CD4-positive, alpha-beta T cell treated with Interleukin-15 for 4 hours (primary cell): ENCODE measurements at regions not wholly inside any gene's neighbourhood (a gene's known extent, or its start where the extent isn't known, plus 50 kb on each side); places are given as distances from the start of the nearest gene placed in this dataset.
"Not testable (repeated sequence)": the region's sequence is repeated elsewhere in the genome, so short reads cannot be mapped to it uniquely, and the experiment has no call there.

Experiments
- DNase-seq: peaks from one replicate; pipeline ENCODE4 v3.0.0-alpha.2; 2020; ENCODE audit warnings: low spot score

- DNase-seq: not testable (repeated sequence)
Measured at GRCh38 chr20:17891131-17891530, 77.5 kb downstream of the SNX5 start.

DNA sequence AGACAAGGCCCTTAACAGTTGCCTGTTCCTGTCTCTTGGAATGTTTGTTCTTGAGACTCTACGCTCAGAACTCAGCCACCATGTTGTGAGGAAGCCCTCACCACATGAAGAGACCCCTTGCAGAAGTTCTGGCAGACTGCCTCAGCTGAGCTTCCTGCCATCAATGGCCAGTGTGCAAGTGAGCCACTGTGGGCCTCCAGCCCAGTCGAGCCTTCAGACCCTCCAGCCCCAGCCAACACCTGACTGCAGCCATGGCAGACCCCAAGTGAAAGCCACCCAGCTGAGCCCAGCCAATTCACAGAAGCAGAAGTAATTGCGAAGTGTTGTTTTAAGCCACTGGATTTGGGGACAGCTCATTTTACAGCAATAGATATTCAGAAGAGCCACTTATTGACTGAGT, 78.3 kb downstream of the SNX5 start:
- DNase-seq: no peak

- DNase-seq: no peak
Measured at GRCh38 chr20:17889226-17889625, 79.4 kb downstream of the SNX5 start.

DNA sequence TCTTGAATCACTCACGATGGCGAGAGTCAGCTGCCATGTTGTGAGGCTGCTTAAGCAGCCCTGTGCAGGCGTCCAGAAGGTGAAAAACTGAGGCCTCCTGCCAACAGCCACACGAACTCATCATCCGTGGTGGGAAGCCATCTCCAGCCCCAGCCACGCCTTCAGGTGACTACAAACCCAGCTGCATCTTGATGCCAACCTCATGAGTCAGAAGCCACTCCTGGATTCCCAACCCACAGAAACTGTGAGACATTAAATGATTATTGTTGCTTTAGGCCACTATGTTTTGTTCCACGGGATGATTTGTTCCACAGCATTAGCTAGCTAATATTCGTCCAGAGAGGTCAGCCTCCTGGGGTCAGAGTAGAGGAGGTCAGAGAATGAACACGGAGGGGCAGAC, 80.5 kb downstream of the SNX5 start:
- DNase-seq: no peak

GRCh38 chr20:17887331-17888030, 81.1 kb downstream of the SNX5 start:
- DNase-seq: no peak

GRCh38 chr20:17885544-17885943, 83.0 kb downstream of the SNX5 start:
- DNase-seq: no peak

- no peak for DNase-seq
Measured at GRCh38 chr20:17885076-17885475, 83.5 kb downstream of the SNX5 start.

DNA sequence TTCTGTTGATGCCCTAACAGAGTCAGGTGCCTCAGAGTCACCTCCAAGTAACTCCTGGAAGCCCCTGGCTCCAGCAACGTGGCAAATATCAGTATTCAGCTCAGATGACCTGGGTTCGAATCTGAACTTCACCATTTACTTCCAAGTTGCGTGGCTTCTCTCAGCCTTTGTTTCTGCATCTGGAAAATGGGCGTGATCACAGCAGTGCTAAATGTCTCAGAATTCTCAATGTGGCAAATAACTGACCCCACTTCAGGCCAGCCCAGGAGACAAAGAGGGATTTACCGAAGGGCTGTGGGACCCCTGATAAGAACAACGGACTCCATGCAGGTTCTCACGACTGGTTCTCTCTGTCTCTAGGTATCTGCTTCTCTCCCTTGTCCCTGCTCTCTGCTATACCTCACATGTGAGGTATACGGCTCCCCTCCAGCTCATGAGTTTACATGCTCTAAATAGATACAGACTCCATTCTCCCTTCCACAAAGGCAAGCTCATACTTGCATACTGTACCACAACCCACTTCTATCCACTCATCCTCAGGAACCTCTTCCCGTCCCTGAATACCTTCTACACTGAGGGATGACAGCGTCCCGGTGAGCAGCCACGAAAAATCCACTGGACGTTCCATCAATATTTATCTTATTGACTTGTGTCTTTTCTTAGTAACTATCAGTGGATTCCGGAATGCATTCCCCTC, 84.1 kb downstream of the SNX5 start:
- DNase-seq: no peak

GRCh38 chr20:17883592-17884306, 84.8 kb downstream of the SNX5 start:
- DNase-seq: no peak

- no peak for DNase-seq
Measured at GRCh38 chr20:17882834-17883591, 85.6 kb downstream of the SNX5 start.

DNA sequence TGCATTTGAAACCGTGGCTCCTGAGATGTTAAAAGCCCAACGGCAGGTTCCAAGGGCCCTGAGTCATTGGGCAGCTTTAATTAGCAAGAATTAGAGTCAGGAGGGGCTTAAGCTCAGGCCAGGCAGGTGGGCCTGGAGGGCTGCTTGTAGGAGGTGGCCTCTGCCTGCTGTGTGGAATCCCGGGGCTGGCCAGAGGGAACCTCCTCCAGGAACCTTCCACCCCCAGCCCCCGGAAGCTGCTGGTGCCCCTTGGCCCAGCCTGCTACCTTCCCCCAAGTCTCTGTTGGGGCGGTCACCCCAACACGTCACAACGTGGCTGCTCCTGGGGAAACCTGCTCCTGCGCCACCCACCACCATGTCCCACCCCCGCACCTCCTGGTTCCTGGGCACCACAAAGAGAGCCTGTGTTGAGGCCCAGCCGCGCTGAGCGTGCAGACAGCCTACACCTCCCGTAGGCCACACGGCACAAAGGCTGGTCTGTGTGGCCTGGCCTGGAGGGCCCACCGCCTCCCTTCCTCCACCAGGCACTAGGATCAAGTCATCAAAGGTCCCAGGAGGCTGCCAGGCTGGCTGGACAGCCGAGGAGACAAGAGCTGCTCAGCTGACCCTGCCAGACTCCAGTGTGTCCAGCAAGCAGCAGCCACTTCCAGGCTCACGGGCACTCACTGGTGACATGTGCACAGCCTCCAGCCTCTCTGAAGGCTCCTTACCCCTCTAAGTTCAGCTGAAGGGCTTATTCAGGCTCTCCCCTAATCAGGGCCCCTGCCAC, 86.3 kb downstream of the SNX5 start:
- no peak for DNase-seq

DNA sequence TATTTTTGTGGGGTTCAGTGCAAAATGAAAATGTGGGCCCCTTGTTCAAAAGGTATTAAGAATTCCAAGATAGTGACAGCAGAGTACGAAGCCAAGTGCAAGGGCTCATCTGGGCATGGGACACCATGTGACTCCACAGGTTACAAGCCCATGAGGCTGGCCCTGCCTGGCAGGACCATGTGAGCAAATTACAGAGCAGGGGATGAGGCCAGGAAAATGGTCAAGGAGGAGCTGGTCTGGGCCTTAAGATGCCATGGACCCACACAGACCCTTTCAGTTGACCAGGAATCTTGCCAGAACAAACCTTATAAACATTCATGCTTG, 86.9 kb downstream of the SNX5 start:
- DNase-seq: no peak

GRCh38 chr20:17878912-17879602, 89.5 kb downstream of the SNX5 start:
- no peak for DNase-seq

DNA sequence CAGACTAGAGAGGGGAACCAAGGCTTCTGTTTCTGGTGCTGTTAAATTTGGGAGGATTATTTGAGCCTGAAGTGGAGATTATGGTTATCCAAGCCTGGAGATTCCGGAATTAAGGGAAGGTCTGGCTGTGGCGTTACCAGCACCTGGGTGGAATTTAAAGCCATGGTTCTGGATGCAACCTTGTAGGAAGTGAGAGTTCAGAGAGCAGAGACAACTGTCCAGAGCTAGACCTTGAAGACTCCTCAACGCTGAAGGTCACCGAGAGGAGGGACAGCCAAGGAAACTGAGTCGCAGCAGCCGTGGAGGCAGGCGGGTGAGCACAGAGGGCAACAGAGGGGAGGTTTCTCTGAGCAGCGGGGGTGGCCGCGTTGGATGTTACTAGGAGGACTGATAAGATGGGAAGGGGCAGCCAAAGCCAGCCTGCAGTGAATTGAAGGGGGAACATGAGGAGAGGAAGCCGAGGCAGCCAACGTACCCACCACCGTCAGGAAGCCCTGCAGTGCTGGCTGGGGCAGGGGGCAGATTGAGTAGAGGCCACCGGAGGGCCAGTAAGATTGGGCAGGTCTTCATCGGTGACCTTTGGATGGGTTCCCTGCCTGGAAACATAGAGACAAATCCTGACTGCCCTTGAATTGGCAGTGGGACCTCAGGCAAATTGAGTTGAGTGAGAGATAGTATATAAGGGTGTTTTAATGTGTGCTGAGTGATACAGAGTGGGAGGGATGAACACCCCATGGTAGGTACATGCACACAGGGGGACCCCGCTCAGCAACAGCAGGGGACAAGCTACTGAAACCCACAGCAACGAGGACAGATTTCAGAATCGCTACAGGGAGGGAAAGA, 90.3 kb downstream of the SNX5 start:
- no peak for DNase-seq

GRCh38 chr20:17875981-17876385, 92.6 kb downstream of the SNX5 start:
- no peak for DNase-seq

- DNase-seq: no peak
Measured at GRCh38 chr20:17875106-17875980, 93.3 kb downstream of the SNX5 start.

DNA sequence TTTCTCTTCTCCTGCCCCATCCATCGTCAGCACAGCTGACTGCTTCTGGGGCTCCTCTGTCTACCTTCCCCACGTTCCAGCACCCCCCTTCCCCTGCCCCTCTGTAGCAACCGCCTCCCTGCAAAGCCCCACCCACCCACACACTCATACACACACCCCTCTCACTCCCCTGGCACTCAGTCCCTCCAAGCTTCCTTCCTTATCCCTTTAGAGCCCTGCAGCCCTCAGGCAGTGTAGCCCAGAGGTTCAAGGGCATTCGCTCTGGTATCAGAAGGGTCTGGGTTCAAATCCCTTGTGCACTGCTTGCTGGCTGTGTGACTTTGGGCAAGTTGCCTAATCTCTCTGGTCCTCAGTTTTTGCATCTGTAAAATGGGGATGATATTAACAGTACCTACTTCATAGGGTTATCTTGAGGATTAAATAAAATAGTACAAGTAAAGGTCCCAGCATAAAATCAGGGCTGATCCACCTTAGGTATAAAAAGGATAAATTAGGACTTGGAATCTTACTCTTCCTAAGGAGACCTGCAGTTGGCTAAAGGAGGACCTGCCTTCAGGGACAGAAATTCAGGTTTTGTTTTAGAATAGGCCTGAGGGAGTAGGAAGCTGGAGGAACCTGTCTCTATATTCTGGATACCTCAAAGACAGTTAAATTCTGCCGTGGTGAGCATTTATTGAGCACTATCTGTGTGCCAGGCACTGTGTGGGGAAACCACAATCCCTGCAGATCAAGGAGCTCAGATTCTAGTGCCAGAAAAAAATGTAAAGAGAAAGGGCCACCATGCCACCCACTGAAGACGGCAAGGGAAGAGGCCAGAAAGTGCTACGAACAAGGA, 94.1 kb downstream of the SNX5 start:
- no peak for DNase-seq
